ENCODE measurements at regions not wholly inside any gene's neighbourhood (a gene's known extent, or its start where the extent isn't known, plus 50 kb on each side); places are given as distances from the start of the nearest gene placed in this dataset.

- TF ChIP-seq TCF4 (CRISPR knock-in tag; IDR thresholded peaks at IDR 0.05; ENCODE audit: borderline replicate concordance) = no peak
- TF ChIP-seq OSR1 (CRISPR knock-in tag; IDR thresholded peaks at IDR 0.05) = no peak
- TF ChIP-seq ZNF70 (CRISPR knock-in tag; IDR thresholded peaks at IDR 0.05) = no peak
- no peak for TF ChIP-seq ZFP3 (CRISPR knock-in tag; IDR thresholded peaks at IDR 0.05)
Observed at GRCh38 chr4:8710416-8710815, 117.9 kb downstream of the CPZ start.

GRCh38 chr4:8709729-8710360 is 117.3 kb downstream of the CPZ start:
- no peak for TF ChIP-seq ZNF70 (CRISPR knock-in tag; IDR thresholded peaks at IDR 0.05)
- TF ChIP-seq, protein P1, sequence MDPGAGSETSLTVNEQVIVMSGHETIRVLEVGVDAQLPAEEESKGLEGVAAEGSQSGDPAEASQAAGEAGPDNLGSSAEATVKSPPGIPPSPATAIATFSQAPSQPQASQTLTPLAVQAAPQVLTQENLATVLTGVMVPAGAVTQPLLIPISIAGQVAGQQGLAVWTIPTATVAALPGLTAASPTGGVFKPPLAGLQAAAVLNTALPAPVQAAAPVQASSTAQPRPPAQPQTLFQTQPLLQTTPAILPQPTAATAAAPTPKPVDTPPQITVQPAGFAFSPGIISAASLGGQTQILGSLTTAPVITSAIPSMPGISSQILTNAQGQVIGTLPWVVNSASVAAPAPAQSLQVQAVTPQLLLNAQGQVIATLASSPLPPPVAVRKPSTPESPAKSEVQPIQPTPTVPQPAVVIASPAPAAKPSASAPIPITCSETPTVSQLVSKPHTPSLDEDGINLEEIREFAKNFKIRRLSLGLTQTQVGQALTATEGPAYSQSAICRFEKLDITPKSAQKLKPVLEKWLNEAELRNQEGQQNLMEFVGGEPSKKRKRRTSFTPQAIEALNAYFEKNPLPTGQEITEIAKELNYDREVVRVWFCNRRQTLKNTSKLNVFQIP (CRISPR knock-in tag; IDR thresholded peaks at IDR 0.05; ENCODE audit: borderline replicate concordance, low read depth) = no peak
- no peak for ATAC-seq

More at GRCh38 chr4:8710416-8710815, 117.9 kb downstream of the CPZ start:
- no peak for ATAC-seq

DNA sequence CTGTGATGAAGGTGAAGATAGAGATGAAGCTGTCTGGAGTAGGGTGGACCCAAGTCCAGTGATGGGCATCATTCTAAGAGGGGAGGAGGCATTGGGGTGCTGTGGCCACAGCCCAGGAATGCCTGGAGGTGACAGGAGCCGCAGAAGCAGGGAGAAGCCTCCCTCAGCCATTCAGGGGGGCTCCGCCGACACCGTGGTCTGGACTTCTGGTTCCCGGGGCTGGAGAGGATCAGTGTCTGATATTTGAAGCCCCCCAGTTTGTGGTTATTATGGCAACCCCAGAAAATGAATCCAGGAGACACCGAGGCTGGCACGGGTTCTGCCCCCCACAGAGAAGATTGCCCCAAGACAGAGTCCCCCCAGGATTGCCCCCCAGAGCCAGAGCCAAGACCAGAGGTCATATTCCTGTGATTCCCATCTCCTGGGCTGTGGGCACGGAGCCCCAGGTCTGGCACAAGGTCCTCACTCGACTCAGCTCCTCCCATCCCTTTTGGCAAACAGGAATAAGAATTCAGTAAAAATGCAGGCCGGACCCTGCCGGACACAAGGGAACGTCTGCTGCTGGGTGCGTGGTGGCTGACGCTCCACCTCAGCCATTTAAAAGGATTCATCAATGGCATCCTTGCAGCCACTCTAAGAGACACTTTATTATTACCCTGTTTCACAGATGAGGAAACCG is 116.6 kb downstream of the CPZ start:
- ATAC-seq = no peak
- TF ChIP-seq GLIS3 (CRISPR knock-in tag; IDR thresholded peaks at IDR 0.05) (no peak), ZNF70 (CRISPR knock-in tag; IDR thresholded peaks at IDR 0.05) (no peak), CREB5 (CRISPR knock-in tag; IDR thresholded peaks at IDR 0.05; ENCODE audit: low read depth) (no peak), RARB (CRISPR knock-in tag; IDR thresholded peaks at IDR 0.05) (no peak), ZNF565 (CRISPR knock-in tag; conservative IDR thresholded peaks at IDR 0.05; ENCODE audit: low read depth) (no peak), OSR1 (CRISPR knock-in tag; IDR thresholded peaks at IDR 0.05) (no peak), ESRRG (CRISPR knock-in tag; IDR thresholded peaks at IDR 0.05) (no peak), ZC3H10 (CRISPR knock-in tag; IDR thresholded peaks at IDR 0.05) (no peak), TSHZ2 (CRISPR knock-in tag; IDR thresholded peaks at IDR 0.05) (no peak), ISL1 (CRISPR knock-in tag; IDR thresholded peaks at IDR 0.05) (no peak), ARNTL (CRISPR knock-in tag; IDR thresholded peaks at IDR 0.05; ENCODE audit: borderline replicate concordance, low read depth) (no peak), PPARA (CRISPR knock-in tag; IDR thresholded peaks at IDR 0.05; ENCODE audit: borderline replicate concordance) (no peak)
- TF ChIP-seq, protein P2, sequence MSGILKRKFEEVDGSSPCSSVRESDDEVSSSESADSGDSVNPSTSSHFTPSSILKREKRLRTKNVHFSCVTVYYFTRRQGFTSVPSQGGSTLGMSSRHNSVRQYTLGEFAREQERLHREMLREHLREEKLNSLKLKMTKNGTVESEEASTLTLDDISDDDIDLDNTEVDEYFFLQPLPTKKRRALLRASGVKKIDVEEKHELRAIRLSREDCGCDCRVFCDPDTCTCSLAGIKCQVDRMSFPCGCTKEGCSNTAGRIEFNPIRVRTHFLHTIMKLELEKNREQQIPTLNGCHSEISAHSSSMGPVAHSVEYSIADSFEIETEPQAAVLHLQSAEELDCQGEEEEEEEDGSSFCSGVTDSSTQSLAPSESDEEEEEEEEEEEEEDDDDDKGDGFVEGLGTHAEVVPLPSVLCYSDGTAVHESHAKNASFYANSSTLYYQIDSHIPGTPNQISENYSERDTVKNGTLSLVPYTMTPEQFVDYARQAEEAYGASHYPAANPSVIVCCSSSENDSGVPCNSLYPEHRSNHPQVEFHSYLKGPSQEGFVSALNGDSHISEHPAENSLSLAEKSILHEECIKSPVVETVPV (CRISPR knock-in tag; IDR thresholded peaks at IDR 0.05) = no peak

DNA sequence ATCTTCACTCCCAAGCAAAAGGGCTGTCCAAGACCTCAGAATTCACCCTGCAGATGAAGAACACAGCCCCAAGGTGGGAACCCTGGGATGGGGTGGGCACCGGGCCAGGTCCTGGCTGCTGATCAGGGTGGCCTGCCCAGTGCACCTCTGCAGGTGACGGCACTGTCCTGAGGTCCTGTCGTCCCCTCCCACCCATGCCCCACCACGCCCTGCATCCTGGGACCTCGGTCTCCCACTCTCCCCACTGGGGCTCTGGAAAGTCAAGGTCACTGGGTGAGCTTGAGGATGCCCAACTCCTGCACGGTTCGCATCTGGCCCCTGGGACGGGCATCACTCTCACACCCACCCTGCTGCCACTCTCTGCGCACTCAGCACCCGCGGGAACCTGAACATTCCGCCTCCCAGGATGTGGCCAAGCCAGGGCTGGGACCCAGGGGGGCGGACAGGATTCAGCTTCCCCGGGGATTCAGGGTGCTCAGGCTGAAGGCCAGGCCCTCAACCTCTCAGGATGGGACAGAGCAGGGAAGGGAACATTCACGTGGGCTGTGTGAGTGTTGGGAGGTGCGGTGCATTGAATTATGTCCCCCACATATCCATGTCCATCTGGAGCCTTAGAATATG is 115.9 kb downstream of the CPZ start:
- TF ChIP-seq CREB5 (CRISPR knock-in tag; IDR thresholded peaks at IDR 0.05; ENCODE audit: low read depth) = no peak
- no peak for TF ChIP-seq ZC3H10 (CRISPR knock-in tag; IDR thresholded peaks at IDR 0.05)
- no peak for TF ChIP-seq RARB (CRISPR knock-in tag; IDR thresholded peaks at IDR 0.05)
- TF ChIP-seq TOX (CRISPR knock-in tag; IDR thresholded peaks at IDR 0.05; ENCODE audit: borderline replicate concordance) = no peak
- ATAC-seq = no peak
